HG03439 (cell line): ENCODE measurements at regions not wholly inside any gene's neighbourhood (a gene's known extent, or its start where the extent isn't known, plus 50 kb on each side); places are given as distances from the start of the nearest gene placed in this dataset.
A peak's percentile ranks its signal among the peaks of the same experiment; 100 is the strongest.

Experiments used
- ATAC-seq: cut with Tn5 transposase; IDR thresholded peaks from one replicate; pipeline ENCODE4 v1.9.1; 2021; ENCODE audit warnings: mild to moderate bottlenecking, moderate library complexity; ENCODE audit not compliant: unreplicated experiment

GRCh38 chr12:89803412-89803811, 94.8 kb upstream of the ATP2B1 start:
- no peak for ATAC-seq

GRCh38 chr12:89801284-89801683, 92.6 kb upstream of the ATP2B1 start:
- ATAC-seq = no peak

DNA sequence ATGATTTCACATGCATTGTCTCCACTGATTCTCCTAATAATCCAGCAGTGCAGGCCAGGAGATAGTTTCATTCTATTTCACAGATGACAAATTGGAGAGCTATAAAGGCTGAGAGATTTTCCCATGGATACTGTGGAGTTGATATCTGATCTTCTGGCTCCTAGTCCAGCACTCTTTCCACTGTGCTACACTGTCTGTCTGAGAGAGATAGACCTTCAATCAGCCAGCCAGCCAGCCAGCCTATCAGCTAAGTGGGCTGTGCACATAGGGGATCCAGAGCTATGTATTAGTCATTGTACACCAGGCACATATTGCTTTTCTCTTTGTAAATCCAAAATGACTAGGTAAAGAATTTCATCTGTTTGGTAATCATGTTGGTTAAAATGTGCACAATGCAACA, 91.8 kb upstream of the ATP2B1 start:
- ATAC-seq = no peak

DNA sequence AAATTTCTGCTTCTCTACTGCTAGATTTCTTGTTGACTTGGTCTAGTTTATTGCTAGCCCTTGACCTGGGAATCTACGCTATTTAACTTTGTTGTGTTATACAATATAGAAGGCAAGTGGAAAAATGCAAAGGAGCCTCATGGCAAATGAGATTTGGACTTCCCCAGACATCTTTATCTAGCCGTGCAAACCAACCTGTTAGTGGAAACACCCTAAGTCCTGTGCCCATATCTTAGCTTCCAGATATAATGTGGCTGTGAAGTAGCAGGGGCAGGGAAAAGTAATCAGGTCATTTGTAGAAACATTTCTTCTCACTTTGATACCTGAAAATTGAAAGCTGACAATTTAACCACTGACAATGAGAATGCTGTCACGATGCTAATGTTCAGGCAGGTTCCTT, 90.7 kb upstream of the ATP2B1 start:
- no peak for ATAC-seq

DNA sequence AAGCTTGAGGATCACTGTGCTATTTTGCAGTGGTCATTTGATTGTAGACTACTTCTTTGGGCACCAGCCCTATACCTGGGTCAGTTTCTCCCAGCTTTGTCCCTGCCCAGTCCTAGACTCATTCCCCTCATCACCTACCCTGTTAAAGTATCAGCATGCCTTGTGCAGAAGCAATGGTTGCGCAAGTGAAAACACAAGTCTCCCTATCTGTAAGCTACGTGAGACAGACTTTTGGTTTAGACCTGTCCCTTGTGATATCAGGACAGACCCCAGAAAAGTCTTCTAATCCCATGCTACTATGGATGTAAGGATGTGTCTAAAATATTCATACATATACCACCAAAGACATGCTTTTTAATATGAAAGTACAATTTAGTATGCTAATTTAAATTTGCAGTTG, 88.8 kb upstream of the ATP2B1 start:
- no peak for ATAC-seq

DNA sequence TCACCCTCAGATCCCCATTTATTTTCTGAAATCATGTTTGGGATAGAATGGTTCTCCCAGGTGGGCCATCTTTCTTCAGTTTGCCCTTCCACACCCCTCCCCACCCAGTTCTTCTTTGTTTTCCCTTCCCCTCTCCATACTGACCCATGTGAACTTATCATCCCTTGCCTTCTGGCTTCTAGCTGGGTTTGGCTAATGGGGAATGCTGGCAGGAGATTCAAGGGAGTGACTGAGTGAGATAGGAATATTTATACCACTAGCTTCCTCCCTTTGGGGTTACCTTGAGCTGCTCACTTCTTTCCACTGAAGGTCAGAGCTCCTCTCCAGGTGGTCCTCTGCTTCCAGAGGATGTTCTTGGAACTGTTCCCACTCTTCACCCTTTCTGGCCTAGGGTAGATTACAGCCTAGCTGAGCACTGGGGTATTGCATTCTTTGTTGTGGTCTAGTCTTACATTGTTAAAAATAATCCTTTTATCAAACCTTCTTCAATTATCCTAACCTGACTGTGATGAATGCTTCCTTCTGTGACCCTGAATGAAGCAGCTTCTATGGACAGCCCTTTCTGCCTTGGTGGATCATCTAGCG, 88.3 kb upstream of the ATP2B1 start:
- ATAC-seq = no peak

DNA sequence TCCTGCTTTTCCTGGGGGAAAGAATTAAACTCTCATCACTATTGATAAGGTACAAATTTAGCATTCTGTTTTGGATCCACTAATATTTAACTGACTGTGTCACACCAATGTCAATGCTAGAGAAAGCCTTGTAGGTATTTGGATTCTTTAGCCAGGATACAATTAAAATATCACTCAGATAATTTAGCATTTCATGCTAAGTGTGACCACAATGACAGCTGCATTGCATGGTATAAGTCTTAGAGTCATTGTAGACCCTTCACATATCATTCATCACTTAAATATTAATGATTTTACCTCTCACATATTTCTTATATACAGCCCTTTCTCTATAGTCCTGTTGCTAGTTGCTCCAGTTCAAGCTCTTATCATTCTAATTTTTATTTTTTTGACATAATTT, 85.3 kb upstream of the ATP2B1 start:
- ATAC-seq = no peak

DNA sequence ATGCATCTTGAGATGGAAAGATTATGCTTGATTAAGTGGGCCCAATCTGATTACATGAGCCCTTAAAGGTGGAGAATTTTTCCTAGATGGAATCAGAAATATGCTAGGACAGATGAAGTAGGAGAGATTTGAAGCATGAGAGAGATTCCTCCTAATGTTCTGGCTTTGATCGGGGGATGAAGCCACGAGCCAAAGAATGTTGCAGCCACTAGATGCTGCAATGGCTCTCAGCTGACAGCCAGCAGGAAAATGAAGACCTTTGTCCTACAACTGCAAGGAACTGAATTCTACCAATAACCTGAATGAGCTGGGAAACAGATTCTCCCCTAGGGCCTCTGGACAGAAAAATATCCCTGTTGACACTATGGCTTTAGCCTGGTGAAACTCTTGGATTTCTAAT, 82.6 kb upstream of the ATP2B1 start:
- no peak for ATAC-seq

GRCh38 chr12:89789862-89790261, 81.2 kb upstream of the ATP2B1 start:
- ATAC-seq = peak; percentile 78

DNA sequence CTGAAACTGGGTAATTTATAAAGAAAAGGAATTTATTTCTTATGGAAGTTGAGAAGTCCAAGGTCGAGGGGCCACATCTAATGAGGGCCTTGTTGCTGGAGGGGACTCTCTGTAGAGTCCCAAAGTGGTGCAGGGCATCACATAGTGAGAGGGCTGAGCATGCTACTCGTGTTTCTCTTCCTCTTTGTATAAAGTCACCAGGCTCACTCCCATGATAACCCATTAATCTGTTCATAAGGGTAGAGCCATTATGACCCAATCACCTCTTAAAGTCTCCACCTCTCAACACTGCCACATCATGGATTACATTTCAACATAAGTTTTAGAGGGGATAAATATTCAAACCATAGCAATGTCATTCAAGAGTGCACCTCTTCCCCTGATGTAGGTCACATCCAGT, 79.1 kb upstream of the ATP2B1 start:
- ATAC-seq = no peak

GRCh38 chr12:89786177-89786810, 77.7 kb upstream of the ATP2B1 start:
- ATAC-seq = no peak

- ATAC-seq = no peak
Measured at GRCh38 chr12:89783359-89784060, 74.9 kb upstream of the ATP2B1 start.

DNA sequence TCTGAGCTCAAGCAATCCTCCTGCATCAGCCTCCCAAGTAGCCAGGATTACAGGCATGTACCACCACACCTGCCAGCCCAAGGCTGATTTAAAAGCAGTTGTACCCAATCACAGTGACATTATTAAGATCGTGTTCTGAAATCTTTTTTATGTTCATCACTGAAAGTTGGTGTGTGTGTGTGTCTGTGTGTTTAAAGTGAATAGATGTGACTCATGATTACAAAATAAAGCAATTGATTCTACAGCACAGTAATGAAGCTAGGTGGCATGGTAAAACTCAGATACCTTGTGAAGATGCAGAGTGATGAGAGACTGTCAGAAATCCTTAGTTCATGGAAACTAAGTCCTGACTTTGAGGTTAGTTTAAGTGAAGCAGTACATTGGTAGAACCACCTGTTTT, 74.2 kb upstream of the ATP2B1 start:
- no peak for ATAC-seq

DNA sequence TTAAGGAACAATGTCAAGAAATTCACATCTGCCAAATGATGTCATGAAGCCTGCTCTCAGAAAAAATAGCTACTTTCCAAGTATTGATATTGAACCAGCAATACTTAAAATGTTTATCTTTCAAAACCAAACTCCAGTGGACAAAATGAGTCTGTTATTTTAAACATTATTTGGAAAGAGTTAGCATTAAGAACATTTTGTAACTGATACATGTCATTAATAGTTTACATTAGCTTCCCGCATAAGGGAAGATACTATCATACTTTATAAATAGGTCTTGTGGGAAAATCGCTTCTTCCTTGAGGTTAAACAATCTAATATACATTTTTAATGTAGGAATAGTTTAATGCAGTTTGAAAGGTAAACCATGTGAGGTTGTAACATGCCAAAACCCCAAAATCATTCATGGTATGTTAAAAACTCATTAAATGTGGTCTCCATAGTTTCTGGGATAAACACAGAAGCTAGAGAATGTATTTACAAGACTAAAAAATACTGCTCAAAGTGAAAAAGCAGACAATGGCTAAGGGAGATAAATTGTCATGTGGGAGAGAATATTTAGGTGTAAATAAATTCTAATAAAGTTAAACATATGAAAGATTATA, 73.4 kb upstream of the ATP2B1 start:
- ATAC-seq = no peak

GRCh38 chr12:89781156-89781555, 72.5 kb upstream of the ATP2B1 start:
- no peak for ATAC-seq

GRCh38 chr12:89779090-89779489, 70.5 kb upstream of the ATP2B1 start:
- ATAC-seq = no peak

DNA sequence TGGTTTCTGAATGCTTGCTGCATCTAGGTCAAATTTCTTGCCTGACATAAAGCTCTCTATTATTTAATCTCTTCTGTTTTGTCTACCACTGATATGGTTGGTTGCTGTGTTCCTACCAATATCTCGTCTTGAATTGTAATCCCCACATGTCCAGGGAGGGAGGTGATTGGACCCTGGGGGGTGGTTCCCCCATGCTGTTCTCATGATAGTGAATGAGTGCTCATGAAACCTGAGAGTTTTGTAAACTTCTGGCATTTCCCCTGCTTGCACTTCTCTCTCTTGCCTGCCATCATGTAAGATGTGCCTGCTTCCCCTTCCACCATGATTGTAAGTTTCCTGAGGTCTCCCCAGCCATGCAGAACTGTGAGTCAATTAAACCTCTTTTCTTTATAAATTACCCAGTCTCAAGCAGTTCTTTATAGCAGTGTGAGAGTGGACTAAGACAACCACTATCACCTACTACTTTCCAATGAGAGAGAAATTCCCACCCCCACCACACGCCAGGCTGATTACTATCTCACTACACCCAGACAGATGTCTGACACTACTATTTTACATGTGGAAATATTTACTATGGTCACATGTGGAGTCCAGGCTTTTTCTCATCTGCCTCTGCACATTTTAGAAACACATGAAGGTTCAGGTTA, 69.2 kb upstream of the ATP2B1 start:
- no peak for ATAC-seq

GRCh38 chr12:89775986-89776365, 67.3 kb upstream of the ATP2B1 start:
- ATAC-seq = no peak

DNA sequence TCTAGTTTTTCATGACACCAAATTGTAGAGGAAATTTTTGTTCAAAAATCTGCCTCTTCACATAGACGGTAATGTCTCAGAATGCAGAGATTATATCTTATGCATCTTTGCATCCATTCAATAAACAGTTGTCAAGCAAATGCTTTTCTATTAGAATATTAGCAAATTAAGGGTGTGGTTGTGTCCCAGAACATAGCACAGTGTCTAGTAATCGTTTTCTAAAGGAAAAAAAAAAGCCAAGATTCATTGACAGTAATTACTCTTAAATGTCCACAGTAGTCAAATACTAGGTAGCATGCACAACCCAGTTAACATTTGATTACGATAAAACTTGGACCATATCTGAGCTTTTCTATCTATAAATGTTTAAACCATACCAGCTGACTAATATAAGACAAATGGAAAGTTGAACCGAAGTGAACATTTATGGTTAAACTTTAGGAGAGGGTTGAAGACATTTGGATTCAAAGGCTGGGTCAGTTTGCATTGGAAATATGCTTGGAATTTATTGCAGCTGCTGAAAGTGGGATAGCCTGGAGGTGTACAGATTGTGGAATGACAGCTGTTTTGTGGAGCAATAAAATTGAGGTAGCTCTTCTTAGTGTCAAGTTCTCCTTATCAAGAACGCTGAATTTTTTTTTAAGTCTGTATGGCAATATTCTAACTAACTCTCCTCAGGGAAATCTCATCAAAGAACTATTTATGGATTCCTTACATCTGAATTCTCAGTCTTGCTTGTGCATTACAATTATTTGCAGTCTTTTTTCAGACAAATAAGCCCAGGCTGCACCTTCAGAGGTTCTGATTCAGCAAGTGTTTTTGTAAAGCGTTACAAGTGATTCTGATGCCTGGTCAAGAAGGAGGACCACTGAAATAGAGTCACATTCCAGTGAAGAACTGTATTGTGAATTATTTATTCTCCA, 66.7 kb upstream of the ATP2B1 start:
- no peak for ATAC-seq

- ATAC-seq = no peak
Measured at GRCh38 chr12:89774645-89775044, 66.0 kb upstream of the ATP2B1 start.

GRCh38 chr12:89770391-89770790, 61.8 kb upstream of the ATP2B1 start:
- no peak for ATAC-seq
